Calu3 (cell line): ENCODE measurements at regions not wholly inside any gene's neighbourhood (a gene's known extent, or its start where the extent isn't known, plus 50 kb on each side); places are given as distances from the start of the nearest gene placed in this dataset.

Source experiments
- BruUV-seq: library from RNA; stranded (reverse); fragments of 400-500 nt; replicated peaks from 2 replicates; lab custom pipeline; 2021; lab: Mats Ljungman, UMichigan
- CTCF ChIA-PET: fragments of 300-600 bp; sonication (Branson Sonifier 250); formaldehyde crosslinking; loops from one replicate; lab custom pipeline; 2022; ENCODE audit warnings: antibody characterized with exemption; lab: Charles Lee
- DNase-seq: peaks from one replicate; pipeline ENCODE4 v3.0.0; 2022
- H3K27ac Mint-ChIP-seq: one replicate; pipeline ENCODE4 v1.8.0; 2022; ENCODE audit warnings: mixed read lengths; ENCODE audit not compliant: unreplicated experiment
- H3K27me3 Mint-ChIP-seq: one replicate; pipeline ENCODE4 v1.8.0; 2022; ENCODE audit warnings: mixed read lengths; ENCODE audit not compliant: unreplicated experiment
- H3K36me3 Mint-ChIP-seq: one replicate; pipeline ENCODE4 v1.8.0; 2022; ENCODE audit warnings: mild to moderate bottlenecking, moderate library complexity, mixed read lengths; ENCODE audit not compliant: insufficient read depth, unreplicated experiment
- H3K4me1 Mint-ChIP-seq: one replicate; pipeline ENCODE4 v1.8.0; 2022; ENCODE audit warnings: mild to moderate bottlenecking, low read depth, mixed read lengths; ENCODE audit not compliant: unreplicated experiment
- H3K4me3 Mint-ChIP-seq: one replicate; pipeline ENCODE4 v1.8.0; 2022; ENCODE audit warnings: mild to moderate bottlenecking, low read depth, moderate library complexity, mixed read lengths; ENCODE audit not compliant: unreplicated experiment
- H3K9me3 Mint-ChIP-seq: one replicate; pipeline ENCODE4 v1.8.0; 2022; ENCODE audit warnings: low read depth, mixed read lengths; ENCODE audit not compliant: unreplicated experiment
- intact Hi-C: fragments of 100-400 bp; cut with micrococcal nuclease; formaldehyde crosslinking; loops from one replicate; pipeline ENCODE4 v1.10.0; 2022; ENCODE audit not compliant: unreplicated experiment
- TF ChIP-seq, protein P1 (sequence below): fragments of 200-600 bp; IDR thresholded peaks from one replicate; pipeline ENCODE4 v1.8.0; 2022; ENCODE audit warnings: antibody characterized with exemption; ENCODE audit not compliant: unreplicated experiment

DNA sequence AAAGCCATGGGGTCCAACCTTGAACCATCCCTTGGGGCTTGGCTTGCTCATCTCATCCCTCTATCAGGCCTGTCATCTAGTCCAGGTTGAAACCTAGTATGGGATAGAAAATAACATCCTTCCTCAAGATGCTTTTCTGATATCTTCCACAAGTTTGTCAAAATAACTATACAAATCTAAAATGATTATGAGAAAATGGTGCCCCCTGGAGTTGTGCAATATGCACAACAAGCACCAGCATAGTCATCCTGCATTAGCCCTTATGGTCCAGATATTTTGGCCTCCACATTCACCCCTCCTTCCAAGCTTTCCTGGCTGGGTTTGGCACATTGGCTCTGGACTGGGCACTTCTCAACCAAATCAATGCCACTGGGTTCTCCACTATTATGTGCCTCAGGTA is 101.2 kb downstream of the TBX19 start:
- no peaks in the 10 kb centered on the region for H3K27me3 Mint-ChIP-seq
- CTCF ChIA-PET, result no interaction called here
- DNase-seq, result no peak
- TF ChIP-seq, protein P1, sequence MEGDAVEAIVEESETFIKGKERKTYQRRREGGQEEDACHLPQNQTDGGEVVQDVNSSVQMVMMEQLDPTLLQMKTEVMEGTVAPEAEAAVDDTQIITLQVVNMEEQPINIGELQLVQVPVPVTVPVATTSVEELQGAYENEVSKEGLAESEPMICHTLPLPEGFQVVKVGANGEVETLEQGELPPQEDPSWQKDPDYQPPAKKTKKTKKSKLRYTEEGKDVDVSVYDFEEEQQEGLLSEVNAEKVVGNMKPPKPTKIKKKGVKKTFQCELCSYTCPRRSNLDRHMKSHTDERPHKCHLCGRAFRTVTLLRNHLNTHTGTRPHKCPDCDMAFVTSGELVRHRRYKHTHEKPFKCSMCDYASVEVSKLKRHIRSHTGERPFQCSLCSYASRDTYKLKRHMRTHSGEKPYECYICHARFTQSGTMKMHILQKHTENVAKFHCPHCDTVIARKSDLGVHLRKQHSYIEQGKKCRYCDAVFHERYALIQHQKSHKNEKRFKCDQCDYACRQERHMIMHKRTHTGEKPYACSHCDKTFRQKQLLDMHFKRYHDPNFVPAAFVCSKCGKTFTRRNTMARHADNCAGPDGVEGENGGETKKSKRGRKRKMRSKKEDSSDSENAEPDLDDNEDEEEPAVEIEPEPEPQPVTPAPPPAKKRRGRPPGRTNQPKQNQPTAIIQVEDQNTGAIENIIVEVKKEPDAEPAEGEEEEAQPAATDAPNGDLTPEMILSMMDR, result peak; percentile 19
- no peaks in the 10 kb centered on the region for H3K9me3 Mint-ChIP-seq
- H3K27ac Mint-ChIP-seq, result no peak overlapping the region
- H3K36me3 Mint-ChIP-seq, result peaks cover under 1% of the 10 kb centered on the region
- intact Hi-C loops, result no loop called here
- H3K4me3 Mint-ChIP-seq, result no peak overlapping the region
- peaks cover 2% of the 10 kb centered on the region for H3K4me1 Mint-ChIP-seq
- BruUV-seq, result no TSS peak

DNA sequence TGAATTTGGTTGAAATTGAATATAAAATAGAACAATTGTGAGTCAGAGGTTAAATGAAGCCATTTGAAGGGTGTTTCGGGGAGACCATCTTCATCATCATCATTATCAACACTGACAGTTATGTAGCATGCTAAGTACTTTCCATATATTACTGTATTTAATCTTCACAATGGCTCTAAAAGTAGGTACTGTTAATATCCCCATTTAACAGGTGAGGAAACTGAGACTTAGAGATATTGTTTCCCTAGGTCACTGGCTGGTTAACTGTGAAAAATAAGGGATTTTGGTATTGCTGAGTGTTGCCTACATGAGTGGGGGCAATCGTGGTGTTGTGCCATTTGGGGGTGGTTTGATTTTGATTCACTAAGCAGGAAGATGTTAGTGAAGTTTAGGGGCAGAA is 100.3 kb downstream of the TBX19 start:
- CTCF ChIA-PET, result no interaction called here
- H3K4me1 Mint-ChIP-seq, result no peaks in the 10 kb centered on the region

DNA sequence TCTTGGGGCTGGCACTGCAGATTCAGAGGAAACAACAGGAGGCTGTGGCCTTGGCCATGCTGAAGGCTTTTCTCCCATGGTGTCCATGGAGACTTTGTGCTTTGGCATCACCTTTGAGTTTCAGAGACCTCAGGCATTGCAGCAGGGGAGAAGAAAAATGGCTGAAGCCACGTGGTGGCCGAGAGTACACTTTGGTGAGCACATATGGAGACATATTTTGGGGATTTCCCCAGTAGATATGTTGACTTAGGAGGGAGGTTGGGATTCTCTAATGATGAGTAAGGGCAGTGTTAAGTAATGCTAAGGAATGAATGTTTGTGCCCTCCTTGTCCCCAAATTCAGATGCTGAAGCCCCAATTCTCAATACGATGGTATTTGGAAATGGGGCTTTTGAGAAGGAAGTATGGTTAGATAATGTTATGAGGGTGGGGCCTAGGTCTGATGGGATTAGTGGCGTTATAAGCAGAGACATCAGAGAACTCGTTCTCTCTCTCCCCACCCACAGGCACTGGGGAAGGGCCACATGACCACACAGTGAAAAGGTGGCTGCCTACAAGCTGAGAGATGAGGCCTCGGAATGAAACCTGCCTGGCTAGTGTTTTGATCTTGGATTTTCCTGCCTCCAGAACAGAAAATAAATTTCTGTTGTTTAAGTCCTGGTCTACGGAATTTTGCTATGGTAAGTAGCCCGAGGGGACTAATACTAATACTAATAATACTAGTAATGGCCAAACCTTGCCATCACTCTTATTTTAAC is 98.6 kb downstream of the TBX19 start:
- no peak for DNase-seq
- Mint-ChIP-seq H3K4me3 (no peak overlapping the region), H3K27ac (no peak overlapping the region), H3K4me1 (no peaks in the 10 kb centered on the region), H3K27me3 (no peaks in the 10 kb centered on the region), H3K36me3 (no peaks in the 10 kb centered on the region), H3K9me3 (no peaks in the 10 kb centered on the region)
- intact Hi-C loops, result no loop called here
- CTCF ChIA-PET, result no interaction called here
- TF ChIP-seq, protein P1, result no peak
- BruUV-seq, result no TSS peak

More for the DNA sequence above, 100.3 kb downstream of the TBX19 start:
- DNase-seq, result no peak
- no peaks in the 10 kb centered on the region for H3K9me3 Mint-ChIP-seq
- no peaks in the 10 kb centered on the region for H3K27me3 Mint-ChIP-seq
- no TSS peak for BruUV-seq
- intact Hi-C loops, result no loop called here
- H3K36me3 Mint-ChIP-seq, result no peaks in the 10 kb centered on the region
- H3K27ac Mint-ChIP-seq, result no peak overlapping the region
- TF ChIP-seq, protein P1, result no peak
- H3K4me3 Mint-ChIP-seq, result no peak overlapping the region

DNA sequence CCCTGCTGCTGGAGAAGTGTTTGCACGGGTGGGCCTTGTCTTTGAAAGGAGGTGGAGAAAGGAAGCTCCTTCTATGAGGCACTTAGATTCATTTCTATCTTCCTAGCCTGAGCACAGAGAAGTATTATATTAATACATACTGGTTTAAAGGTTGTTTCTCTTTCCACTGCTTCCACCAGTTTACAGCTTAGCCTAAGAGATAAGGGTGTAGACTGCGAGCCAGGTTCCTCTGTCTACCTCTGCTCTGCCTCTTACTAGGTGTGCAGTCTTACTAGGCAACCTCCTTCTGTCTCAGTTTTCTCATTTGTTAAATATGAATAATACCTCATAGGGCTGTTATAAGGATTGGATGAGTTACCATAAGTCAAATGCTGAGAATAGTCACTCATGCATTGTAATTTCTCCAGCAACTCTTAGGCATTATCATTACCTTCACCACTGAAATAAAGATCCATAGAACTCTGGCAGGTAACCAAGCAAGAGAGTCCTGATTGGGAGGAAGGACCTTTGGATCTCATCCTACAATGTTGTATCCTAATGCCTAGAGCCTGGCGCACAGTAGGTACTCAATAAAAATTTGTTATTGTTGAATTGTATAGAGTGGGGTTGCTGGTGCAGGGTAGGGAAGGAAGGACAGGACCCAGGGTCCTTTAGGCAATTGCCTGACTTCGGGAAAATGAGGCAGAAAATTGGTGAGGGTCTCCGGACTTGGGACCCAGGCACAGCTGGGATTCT is 95.1 kb downstream of the TBX19 start:
- Mint-ChIP-seq H3K27me3 (no peaks in the 10 kb centered on the region), H3K27ac (no peak overlapping the region), H3K4me1 (no peaks in the 10 kb centered on the region), H3K9me3 (no peaks in the 10 kb centered on the region), H3K36me3 (no peaks in the 10 kb centered on the region), H3K4me3 (no peak overlapping the region)
- CTCF ChIA-PET, result no interaction called here
- no TSS peak for BruUV-seq
- intact Hi-C loops, result no loop called here
- TF ChIP-seq, protein P1, result no peak
- DNase-seq, result no peak
